CD4-positive, alpha-beta memory T cell (primary cell): ENCODE measurements at regions not wholly inside any gene's neighbourhood (a gene's known extent, or its start where the extent isn't known, plus 50 kb on each side); places are given as distances from the start of the nearest gene placed in this dataset.
A peak's percentile ranks its signal among the peaks of the same experiment; 100 is the strongest.

Experiments used
- CTCF ChIA-PET: fragments of 350-600 bp; sonication (Branson Sonifier 250); formaldehyde crosslinking; loops from one replicate; lab custom pipeline; 2021; ENCODE audit warnings: inconsistent platforms; ENCODE audit not compliant: partially characterized antibody; lab: Charles Lee
- POLR2A ChIA-PET: fragments of 350-600 bp; sonication (Branson Sonifier 250); formaldehyde crosslinking; loops from one replicate; lab custom pipeline; 2021; ENCODE audit not compliant: partially characterized antibody; lab: Charles Lee
- DNase-seq, 5 donors: peaks; one replicate each; pipeline versions ENCODE4 v3.0.0 to v3.0.0-alpha.2; 2020 to 2022; ENCODE audit warnings: mixed read lengths in 1 of 5
- H3K27ac ChIP-seq: one replicate; pipeline ENCODE4 v1.7.0; 2013; ENCODE audit warnings: low read depth, low read length
- H3K27me3 ChIP-seq: 2 replicates; pipeline ENCODE4 v1.7.0; 2013; ENCODE audit warnings: mild to moderate bottlenecking, low read length, moderate library complexity; ENCODE audit not compliant: insufficient read depth
- H3K36me3 ChIP-seq: 2 replicates; pipeline ENCODE4 v1.7.0; 2013; ENCODE audit warnings: mild to moderate bottlenecking, low read length, moderate library complexity; ENCODE audit not compliant: insufficient read depth
- H3K4me1 ChIP-seq: 2 replicates; pipeline ENCODE4 v1.7.0; 2013; ENCODE audit warnings: mild to moderate bottlenecking, low read length, moderate library complexity; ENCODE audit not compliant: insufficient read depth
- H3K4me3 ChIP-seq, 2 donors: one replicate each; pipeline ENCODE4 v1.7.0; 2013; ENCODE audit warnings: low read length in 2 of 2, mild to moderate bottlenecking in 1 of 2
- H3K9me3 ChIP-seq, 2 donors: one replicate each; pipeline ENCODE4 v1.7.0; 2013; ENCODE audit warnings: low read length in 2 of 2, control low read depth in 1 of 2; ENCODE audit not compliant: control insufficient read depth in 1 of 2
- H3K27ac Mint-ChIP-seq, 7 donors: one replicate each; pipeline ENCODE4 v1.8.0; 2020 to 2021; ENCODE audit warnings: mixed read lengths in 7 of 7, mild to moderate bottlenecking in 6 of 7, inconsistent platforms in 3 of 7, moderate library complexity in 3 of 7
- H3K27me3 Mint-ChIP-seq, 2 donors: one replicate each; pipeline ENCODE4 v1.8.0; 2020 to 2021; ENCODE audit warnings: mixed read lengths in 2 of 2
- H3K36me3 Mint-ChIP-seq, 2 donors: one replicate each; pipeline ENCODE4 v1.8.0; 2020 to 2021; ENCODE audit warnings: mixed read lengths in 2 of 2, inconsistent platforms in 1 of 2, mild to moderate bottlenecking in 1 of 2
- H3K4me1 Mint-ChIP-seq, 4 donors: one replicate each; pipeline ENCODE4 v1.8.0; 2020 to 2021; ENCODE audit warnings: mixed read lengths in 4 of 4, mild to moderate bottlenecking in 1 of 4
- H3K4me3 Mint-ChIP-seq, 8 donors: one replicate each; pipeline ENCODE4 v1.8.0; 2020 to 2021; ENCODE audit warnings: mixed read lengths in 8 of 8, mild to moderate bottlenecking in 7 of 8, moderate library complexity in 6 of 8, inconsistent platforms in 3 of 8
- H3K9me3 Mint-ChIP-seq, 8 donors: one replicate each; pipeline ENCODE4 v1.8.0; 2020 to 2021; ENCODE audit warnings: mixed read lengths in 8 of 8, mild to moderate bottlenecking in 5 of 8, inconsistent platforms in 3 of 8, moderate library complexity in 1 of 8
- intact Hi-C: fragments of 100-400 bp; cut with micrococcal nuclease; formaldehyde crosslinking; loops from one replicate; pipeline ENCODE4 v1.15.1; 2023

DNA sequence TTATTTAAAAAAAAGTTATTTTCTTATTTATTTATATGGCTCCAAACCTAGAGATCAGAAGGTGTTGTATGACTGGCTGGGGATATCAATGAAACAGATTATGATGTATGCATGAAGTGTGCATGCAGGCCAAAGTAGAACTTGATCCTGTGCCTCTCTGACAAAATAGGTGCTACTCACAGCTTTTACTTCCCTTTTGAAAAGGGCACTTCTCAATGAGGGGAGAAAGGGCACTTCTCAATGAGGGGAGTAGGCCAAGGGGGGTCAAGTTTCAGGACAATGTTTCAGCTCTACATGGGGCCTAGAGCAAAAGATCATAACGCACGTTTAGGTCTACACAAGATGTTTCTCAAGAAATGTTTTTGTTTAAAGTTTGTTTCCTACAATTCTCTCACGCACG lies 397.5 kb downstream of the ETS1 start:
- peak overlapping the region in 4 of 7 donors; percentile 19 to 85 (median 50) for H3K27ac Mint-ChIP-seq

DNA sequence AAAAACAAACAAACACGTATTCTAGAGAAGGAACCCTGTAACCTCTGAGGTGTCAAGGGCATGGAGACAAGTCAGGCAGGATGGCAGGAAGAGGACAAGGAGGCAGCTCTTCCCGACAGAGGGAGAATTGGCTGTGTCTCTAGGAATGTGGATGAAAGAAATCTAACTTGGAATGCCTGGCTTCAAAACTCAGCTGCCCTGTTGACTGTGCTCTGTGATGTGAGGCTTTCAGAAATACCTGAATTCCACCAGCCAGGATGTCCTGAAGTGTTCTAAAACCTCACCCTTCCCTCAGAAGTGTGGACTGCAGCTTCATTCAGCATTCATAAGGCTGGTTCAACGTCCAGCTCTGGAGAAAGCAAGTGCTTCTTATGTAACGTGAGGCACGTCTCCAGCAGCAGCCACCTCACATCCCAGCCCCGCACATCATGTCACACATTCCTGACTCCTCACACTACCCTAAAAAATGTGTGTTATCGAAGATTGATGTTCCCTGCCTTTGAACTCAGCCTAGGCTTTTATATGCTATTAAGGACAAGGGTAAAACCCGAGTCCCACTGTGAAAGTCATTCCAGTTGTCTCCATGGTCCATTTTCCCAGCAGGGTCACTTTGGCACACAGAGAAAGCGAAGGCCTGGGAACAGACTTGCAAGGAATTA lies 398.9 kb downstream of the ETS1 start:
- H3K4me1 ChIP-seq, result peaks cover 10% of the 10 kb centered on the region
- H3K4me3 ChIP-seq, result no peak overlapping the region
- intact Hi-C loops, result no loop called here
- Mint-ChIP-seq H3K9me3 (peaks cover 0 to 13% (median 5%) of the 10 kb centered on the region in 8 donors), H3K27me3 (no peaks in the 10 kb centered on the region), H3K36me3 (peaks cover 0 to 5% of the 10 kb centered on the region in 2 donors), H3K27ac (no peak overlapping the region), H3K4me3 (no peak overlapping the region), H3K4me1 (peaks cover 2 to 21% (median 7%) of the 10 kb centered on the region in 4 donors)
- H3K9me3 ChIP-seq, result no peaks in the 10 kb centered on the region
- POLR2A ChIA-PET, result no interaction called here
- no peak for DNase-seq
- H3K27ac ChIP-seq, result no peak overlapping the region
- no peaks in the 10 kb centered on the region for H3K36me3 ChIP-seq
- CTCF ChIA-PET, result interaction anchor here (1.2 to 1.7 kb wide), 5 partner anchors 12 to 588 kb away, joined by 3 to 4 read pairs (median 3); no protein-coding TSS in a partner anchor
- H3K27me3 ChIP-seq, result no peaks in the 10 kb centered on the region

More for the DNA sequence above, 397.5 kb downstream of the ETS1 start:
- ChIA-PET POLR2A (no interaction called here), CTCF (interaction anchor here (1.0 to 2.7 kb wide), 4 partner anchors 17 to 443 kb away, joined by 3 to 13 read pairs (median 5); no protein-coding TSS in a partner anchor)
- peaks cover 11 to 34% (median 19%) of the 10 kb centered on the region in 4 donors for H3K4me1 Mint-ChIP-seq
- H3K9me3 Mint-ChIP-seq, result peaks cover 0 to 11% (median 4%) of the 10 kb centered on the region in 8 donors
- intact Hi-C loops, result no loop called here
- Histone ChIP-seq H3K36me3 (no peaks in the 10 kb centered on the region), H3K9me3 (no peaks in the 10 kb centered on the region), H3K27me3 (no peaks in the 10 kb centered on the region), H3K4me1 (peaks cover 15% of the 10 kb centered on the region), H3K4me3 (peak overlapping the region in 1 of 2 donors; percentile 25), H3K27ac (no peak overlapping the region)
- H3K36me3 Mint-ChIP-seq, result no peaks in the 10 kb centered on the region
- H3K27me3 Mint-ChIP-seq, result no peaks in the 10 kb centered on the region
- H3K4me3 Mint-ChIP-seq, result peak overlapping the region in 2 of 8 donors; percentile 51 to 55
- no peak for DNase-seq

DNA sequence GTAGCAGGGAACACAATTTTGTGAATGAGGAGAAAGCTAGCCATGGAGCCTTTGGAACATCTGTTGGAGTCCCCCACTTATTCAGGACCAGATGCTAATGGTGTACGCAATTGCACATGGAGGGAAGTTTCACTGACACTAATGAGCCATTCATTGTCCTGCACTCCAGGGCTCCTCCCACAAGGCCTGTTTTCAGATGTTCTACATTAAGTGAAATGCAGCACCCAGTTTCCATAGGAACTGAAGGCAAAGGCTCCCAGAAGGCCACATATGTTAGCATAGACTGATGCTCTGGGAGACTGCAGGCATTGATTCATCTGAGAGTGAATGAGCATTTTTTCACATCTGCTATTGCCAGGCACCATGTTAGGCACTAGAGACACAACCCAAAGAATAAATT lies 399.5 kb downstream of the ETS1 start:
- Histone ChIP-seq H3K27me3 (no peaks in the 10 kb centered on the region), H3K9me3 (no peaks in the 10 kb centered on the region), H3K36me3 (no peaks in the 10 kb centered on the region), H3K4me3 (no peak overlapping the region), H3K4me1 (peaks cover 10% of the 10 kb centered on the region), H3K27ac (no peak overlapping the region)
- Mint-ChIP-seq H3K4me1 (peaks cover 2 to 18% (median 7%) of the 10 kb centered on the region in 4 donors), H3K27ac (no peak overlapping the region), H3K9me3 (peaks cover 0 to 13% (median 5%) of the 10 kb centered on the region in 8 donors), H3K4me3 (no peak overlapping the region), H3K36me3 (peaks cover 0 to 5% of the 10 kb centered on the region in 2 donors), H3K27me3 (no peaks in the 10 kb centered on the region)
- DNase-seq, result no peak
- ChIA-PET CTCF (interaction anchor here (1.0 to 1.7 kb wide), 6 partner anchors 11 to 588 kb away, joined by 3 to 4 read pairs (median 3); no protein-coding TSS in a partner anchor), POLR2A (no interaction called here)
- intact Hi-C loops, result no loop called here

DNA sequence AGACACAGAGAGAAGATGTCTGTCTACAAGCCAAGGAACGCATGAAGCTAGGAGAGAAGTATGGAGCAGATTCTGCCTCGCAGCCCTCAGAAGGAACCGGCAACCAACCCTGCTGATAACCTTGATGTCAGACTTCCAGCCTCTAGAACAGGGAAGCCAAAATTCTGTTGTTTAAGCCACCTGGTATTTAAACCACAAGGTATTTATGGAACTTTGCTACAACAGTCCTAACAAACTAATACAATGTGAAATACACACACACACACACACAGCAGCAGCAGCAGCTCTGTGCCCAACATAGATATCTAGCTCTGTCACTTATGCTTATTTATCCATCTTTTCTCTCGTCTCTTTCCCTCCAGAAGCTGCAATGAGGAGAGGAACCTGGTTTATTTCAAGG lies 400.0 kb downstream of the ETS1 start:
- no peak for DNase-seq
- H3K27me3 ChIP-seq, result no peaks in the 10 kb centered on the region
- Mint-ChIP-seq H3K4me1 (peaks cover 2 to 18% (median 7%) of the 10 kb centered on the region in 4 donors), H3K27ac (peak overlapping the region in 1 of 7 donors; percentile 43), H3K4me3 (no peak overlapping the region), H3K36me3 (peaks cover 0 to 5% of the 10 kb centered on the region in 2 donors), H3K9me3 (peaks cover 0 to 13% (median 5%) of the 10 kb centered on the region in 8 donors), H3K27me3 (no peaks in the 10 kb centered on the region)
- H3K9me3 ChIP-seq, result no peaks in the 10 kb centered on the region
- H3K36me3 ChIP-seq, result no peaks in the 10 kb centered on the region
- ChIA-PET CTCF (interaction anchor here (1.0 to 1.7 kb wide), 7 partner anchors 11 to 589 kb away, joined by 3 to 4 read pairs (median 3); no protein-coding TSS in a partner anchor), POLR2A (no interaction called here)
- H3K27ac ChIP-seq, result no peak overlapping the region
- H3K4me1 ChIP-seq, result peaks cover 10% of the 10 kb centered on the region
- intact Hi-C loops, result no loop called here
- H3K4me3 ChIP-seq, result no peak overlapping the region

DNA sequence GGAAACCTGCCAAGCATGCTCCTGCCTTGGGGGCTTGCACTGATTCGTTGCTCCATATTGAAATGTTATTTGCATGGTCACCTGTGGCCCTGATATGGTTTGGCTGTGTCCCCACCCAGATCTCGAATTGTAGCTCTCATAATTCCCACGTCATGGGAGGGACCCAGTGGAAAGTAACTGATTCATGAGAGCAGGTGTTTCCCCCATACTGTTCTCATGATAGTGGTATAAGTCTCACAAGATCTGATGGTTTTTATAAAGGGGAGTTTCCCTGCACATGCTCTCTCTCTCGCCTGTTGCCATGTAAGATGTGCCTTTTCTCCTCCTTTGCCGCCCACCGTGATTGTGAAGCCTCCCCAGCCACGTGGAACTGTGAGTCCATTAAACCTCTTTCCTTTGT lies 402.4 kb downstream of the ETS1 start:
- ChIA-PET CTCF (no interaction called here), POLR2A (no interaction called here)
- Mint-ChIP-seq H3K36me3 (peaks cover 0 to 5% of the 10 kb centered on the region in 2 donors), H3K9me3 (peaks cover 0 to 13% (median 5%) of the 10 kb centered on the region in 8 donors), H3K4me1 (peaks cover 0 to 5% (median 4%) of the 10 kb centered on the region in 4 donors), H3K27me3 (peaks cover 0 to 3% of the 10 kb centered on the region in 2 donors), H3K4me3 (no peak overlapping the region), H3K27ac (no peak overlapping the region)
- intact Hi-C loops, result no loop called here
- DNase-seq, result no peak
- H3K9me3 ChIP-seq, result no peaks in the 10 kb centered on the region
- H3K4me3 ChIP-seq, result no peak overlapping the region
- H3K36me3 ChIP-seq, result no peaks in the 10 kb centered on the region
- H3K4me1 ChIP-seq, result peaks cover 2% of the 10 kb centered on the region
- H3K27ac ChIP-seq, result no peak overlapping the region
- no peaks in the 10 kb centered on the region for H3K27me3 ChIP-seq

DNA sequence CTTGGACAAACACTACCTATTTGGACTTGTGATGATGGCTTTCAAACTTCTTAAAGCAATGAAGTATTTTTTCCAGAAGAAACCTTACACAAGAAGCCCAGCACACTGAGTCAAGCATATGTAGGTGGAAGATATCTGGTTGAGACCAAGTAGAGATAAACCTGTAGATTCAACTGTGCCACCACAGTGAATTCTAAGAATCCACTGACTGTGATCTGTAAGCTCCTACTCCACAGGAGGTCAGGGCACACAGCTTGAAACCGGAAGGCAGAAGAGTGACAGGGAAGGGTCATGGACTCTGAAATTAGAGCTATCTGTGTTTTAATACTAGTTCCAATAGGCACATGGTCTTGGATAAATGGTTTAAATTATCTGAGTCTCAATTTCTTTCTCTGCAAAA lies 404.5 kb downstream of the ETS1 start:
- Mint-ChIP-seq H3K4me3 (no peak overlapping the region), H3K27ac (no peak overlapping the region), H3K27me3 (peaks cover 0 to 3% of the 10 kb centered on the region in 2 donors), H3K36me3 (peaks cover 0 to 5% of the 10 kb centered on the region in 2 donors), H3K4me1 (peaks cover 0 to 3% (median 0%) of the 10 kb centered on the region in 4 donors), H3K9me3 (peaks cover 0 to 13% (median 5%) of the 10 kb centered on the region in 8 donors)
- H3K36me3 ChIP-seq, result no peaks in the 10 kb centered on the region
- H3K27ac ChIP-seq, result no peak overlapping the region
- POLR2A ChIA-PET, result no interaction called here
- H3K4me3 ChIP-seq, result no peak overlapping the region
- no peaks in the 10 kb centered on the region for H3K27me3 ChIP-seq
- no peaks in the 10 kb centered on the region for H3K9me3 ChIP-seq
- intact Hi-C loops, result no loop called here
- no peak for DNase-seq
- no peaks in the 10 kb centered on the region for H3K4me1 ChIP-seq
- CTCF ChIA-PET, result interaction anchor here (0.9 to 2.5 kb wide), 5 partner anchors 10 to 593 kb away, joined by 4 to 12 read pairs (median 4); no protein-coding TSS in a partner anchor

DNA sequence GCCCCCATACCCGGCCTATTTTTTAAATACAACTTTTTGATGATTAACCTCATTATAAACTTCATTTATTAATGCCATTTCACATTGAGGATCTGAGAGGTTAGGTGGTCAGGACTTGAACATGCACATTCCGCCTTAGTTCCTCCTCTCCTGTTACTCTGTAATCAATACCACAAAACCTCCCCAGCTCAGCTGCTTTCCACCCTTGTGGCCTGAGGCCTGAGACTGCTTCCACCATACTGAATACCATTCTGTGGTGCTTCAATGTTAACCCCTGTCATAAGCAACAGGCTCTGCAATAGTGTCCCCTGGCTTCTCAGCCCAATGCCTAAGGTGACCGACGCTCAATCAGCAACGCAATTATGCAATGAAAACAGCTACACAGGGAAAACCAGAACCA lies 405.4 kb downstream of the ETS1 start:
- Histone ChIP-seq H3K4me1 (no peaks in the 10 kb centered on the region), H3K4me3 (no peak overlapping the region), H3K27ac (no peak overlapping the region), H3K36me3 (no peaks in the 10 kb centered on the region), H3K9me3 (no peaks in the 10 kb centered on the region), H3K27me3 (no peaks in the 10 kb centered on the region)
- H3K4me3 Mint-ChIP-seq, result peak overlapping the region in 1 of 8 donors; percentile 26
- no peak for DNase-seq
- H3K4me1 Mint-ChIP-seq, result peaks cover 0 to 3% (median 0%) of the 10 kb centered on the region in 4 donors
- H3K27ac Mint-ChIP-seq, result no peak overlapping the region
- ChIA-PET CTCF (interaction anchor here (0.9 to 2.5 kb wide), 5 partner anchors 9 to 594 kb away, joined by 4 to 12 read pairs (median 4); no protein-coding TSS in a partner anchor), POLR2A (no interaction called here)
- intact Hi-C loops, result no loop called here
- H3K27me3 Mint-ChIP-seq, result peaks cover 0 to 3% of the 10 kb centered on the region in 2 donors
- H3K9me3 Mint-ChIP-seq, result peaks cover 0 to 13% (median 5%) of the 10 kb centered on the region in 8 donors
- H3K36me3 Mint-ChIP-seq, result peaks cover 0 to 5% of the 10 kb centered on the region in 2 donors
